B cell (primary cell): ENCODE measurements at regions not wholly inside any gene's neighbourhood (a gene's known extent, or its start where the extent isn't known, plus 50 kb on each side); places are given as distances from the start of the nearest gene placed in this dataset.

Experiments
- EZH2 ChIP-seq: IDR thresholded peaks from 2 replicates; pipeline ENCODE4 v1.6.1; 2012; ENCODE audit warnings: borderline replicate concordance, low read depth, mild to moderate bottlenecking, moderate library complexity, low read length; ENCODE audit not compliant: insufficient read depth, poor library complexity, severe bottlenecking
- TF ChIP-seq, protein P1 (sequence below): fragments of 200-600 bp; IDR thresholded peaks from one replicate; pipeline ENCODE4 v1.8.0; 2022; ENCODE audit warnings: antibody characterized with exemption, mild to moderate bottlenecking

- TF ChIP-seq, protein P1, sequence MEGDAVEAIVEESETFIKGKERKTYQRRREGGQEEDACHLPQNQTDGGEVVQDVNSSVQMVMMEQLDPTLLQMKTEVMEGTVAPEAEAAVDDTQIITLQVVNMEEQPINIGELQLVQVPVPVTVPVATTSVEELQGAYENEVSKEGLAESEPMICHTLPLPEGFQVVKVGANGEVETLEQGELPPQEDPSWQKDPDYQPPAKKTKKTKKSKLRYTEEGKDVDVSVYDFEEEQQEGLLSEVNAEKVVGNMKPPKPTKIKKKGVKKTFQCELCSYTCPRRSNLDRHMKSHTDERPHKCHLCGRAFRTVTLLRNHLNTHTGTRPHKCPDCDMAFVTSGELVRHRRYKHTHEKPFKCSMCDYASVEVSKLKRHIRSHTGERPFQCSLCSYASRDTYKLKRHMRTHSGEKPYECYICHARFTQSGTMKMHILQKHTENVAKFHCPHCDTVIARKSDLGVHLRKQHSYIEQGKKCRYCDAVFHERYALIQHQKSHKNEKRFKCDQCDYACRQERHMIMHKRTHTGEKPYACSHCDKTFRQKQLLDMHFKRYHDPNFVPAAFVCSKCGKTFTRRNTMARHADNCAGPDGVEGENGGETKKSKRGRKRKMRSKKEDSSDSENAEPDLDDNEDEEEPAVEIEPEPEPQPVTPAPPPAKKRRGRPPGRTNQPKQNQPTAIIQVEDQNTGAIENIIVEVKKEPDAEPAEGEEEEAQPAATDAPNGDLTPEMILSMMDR: no peak
- TF ChIP-seq EZH2: no peak
Measured at GRCh38 chr5:159459951-159460538, 129.8 kb upstream of the IL12B start.
